Neural crest cell (in vitro differentiated cells): ENCODE measurements at regions not wholly inside any gene's neighbourhood (a gene's known extent, or its start where the extent isn't known, plus 50 kb on each side); places are given as distances from the start of the nearest gene placed in this dataset.
"Not testable (repeated sequence)": the region's sequence is repeated elsewhere in the genome, so short reads cannot be mapped to it uniquely, and the experiment has no call there.

Experiments used
- DNase-seq: peaks from one replicate; pipeline ENCODE4 v3.0.0; 2021; ENCODE audit warnings: low read depth, mixed read lengths, low spot score
- H3K27ac Mint-ChIP-seq: one replicate; pipeline ENCODE4 v1.8.0; 2021; ENCODE audit warnings: mild to moderate bottlenecking, mixed read lengths; ENCODE audit not compliant: unreplicated experiment
- H3K27me3 Mint-ChIP-seq: 2 replicates; pipeline ENCODE4 v1.8.0; 2021; ENCODE audit warnings: low read depth, mild to moderate bottlenecking, mixed read lengths
- H3K36me3 Mint-ChIP-seq: 2 replicates; pipeline ENCODE4 v1.8.0; 2021; ENCODE audit warnings: low read depth, mild to moderate bottlenecking, mixed read lengths
- H3K4me1 Mint-ChIP-seq: 2 replicates; pipeline ENCODE4 v1.8.0; 2021; ENCODE audit warnings: mixed read lengths
- H3K4me3 Mint-ChIP-seq: one replicate; pipeline ENCODE4 v1.8.0; 2021; ENCODE audit warnings: mild to moderate bottlenecking, mixed read lengths
- H3K9me3 Mint-ChIP-seq: 2 replicates; pipeline ENCODE4 v1.8.0; 2021; ENCODE audit warnings: mixed read lengths
- TF ChIP-seq, protein P1 (sequence below): fragments of 200-600 bp; sonication (generic); conservative IDR thresholded peaks from 2 replicates; pipeline ENCODE4 v1.5.0; 2021; ENCODE audit warnings: antibody characterized with exemption, mild to moderate bottlenecking

DNA sequence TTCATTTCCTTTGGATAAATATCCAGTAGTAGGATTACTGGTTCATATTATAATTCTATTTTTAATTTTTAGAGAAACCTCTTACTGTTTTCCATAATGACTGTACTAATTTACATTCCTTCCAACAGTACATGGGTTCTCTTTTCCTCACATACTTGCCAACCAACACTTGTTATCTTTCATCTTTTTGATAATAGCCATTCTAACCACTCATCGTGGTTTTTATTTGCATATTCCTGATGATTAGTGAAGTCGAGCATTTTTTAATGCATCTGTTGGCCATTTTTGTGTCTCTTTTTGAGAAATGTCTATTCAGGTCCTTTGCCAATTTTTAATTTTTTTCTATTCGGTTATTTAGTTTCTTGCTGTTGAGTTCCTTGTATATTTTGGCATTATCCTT lies 457.7 kb upstream of the PDE3A start:
- Mint-ChIP-seq H3K4me1 (peaks cover 19% of the 10 kb centered on the region), H3K27me3 (no peaks in the 10 kb centered on the region), H3K27ac (no peak overlapping the region), H3K9me3 (no peaks in the 10 kb centered on the region), H3K36me3 (no peaks in the 10 kb centered on the region), H3K4me3 (no peak overlapping the region)
- TF ChIP-seq, protein P1, sequence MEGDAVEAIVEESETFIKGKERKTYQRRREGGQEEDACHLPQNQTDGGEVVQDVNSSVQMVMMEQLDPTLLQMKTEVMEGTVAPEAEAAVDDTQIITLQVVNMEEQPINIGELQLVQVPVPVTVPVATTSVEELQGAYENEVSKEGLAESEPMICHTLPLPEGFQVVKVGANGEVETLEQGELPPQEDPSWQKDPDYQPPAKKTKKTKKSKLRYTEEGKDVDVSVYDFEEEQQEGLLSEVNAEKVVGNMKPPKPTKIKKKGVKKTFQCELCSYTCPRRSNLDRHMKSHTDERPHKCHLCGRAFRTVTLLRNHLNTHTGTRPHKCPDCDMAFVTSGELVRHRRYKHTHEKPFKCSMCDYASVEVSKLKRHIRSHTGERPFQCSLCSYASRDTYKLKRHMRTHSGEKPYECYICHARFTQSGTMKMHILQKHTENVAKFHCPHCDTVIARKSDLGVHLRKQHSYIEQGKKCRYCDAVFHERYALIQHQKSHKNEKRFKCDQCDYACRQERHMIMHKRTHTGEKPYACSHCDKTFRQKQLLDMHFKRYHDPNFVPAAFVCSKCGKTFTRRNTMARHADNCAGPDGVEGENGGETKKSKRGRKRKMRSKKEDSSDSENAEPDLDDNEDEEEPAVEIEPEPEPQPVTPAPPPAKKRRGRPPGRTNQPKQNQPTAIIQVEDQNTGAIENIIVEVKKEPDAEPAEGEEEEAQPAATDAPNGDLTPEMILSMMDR: no peak
- no peak for DNase-seq

DNA sequence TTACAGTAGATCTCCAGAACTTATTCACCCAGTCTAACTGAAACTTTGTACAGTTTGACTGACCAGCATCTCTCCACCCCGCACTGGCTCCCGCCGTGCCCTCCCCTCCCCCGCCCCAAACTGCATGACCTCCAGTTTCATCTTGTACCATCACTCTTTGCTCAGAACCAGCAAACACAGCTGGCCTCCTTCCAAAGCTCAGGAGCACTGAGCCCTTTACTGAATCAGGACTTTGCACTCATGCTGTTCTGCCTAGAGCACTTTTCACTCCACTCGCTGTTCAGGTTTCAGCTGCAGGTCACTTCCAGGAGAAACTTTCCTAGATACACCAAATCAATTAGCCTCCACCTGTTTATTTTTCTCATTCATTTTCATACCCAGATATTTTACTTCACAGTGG lies 455.3 kb upstream of the PDE3A start:
- TF ChIP-seq, protein P1: no peak
- no peaks in the 10 kb centered on the region for H3K36me3 Mint-ChIP-seq
- no peaks in the 10 kb centered on the region for H3K9me3 Mint-ChIP-seq
- no peak overlapping the region for H3K27ac Mint-ChIP-seq
- no peak overlapping the region for H3K4me3 Mint-ChIP-seq
- DNase-seq: no peak
- peaks cover 32% of the 10 kb centered on the region for H3K4me1 Mint-ChIP-seq
- H3K27me3 Mint-ChIP-seq: no peaks in the 10 kb centered on the region

DNA sequence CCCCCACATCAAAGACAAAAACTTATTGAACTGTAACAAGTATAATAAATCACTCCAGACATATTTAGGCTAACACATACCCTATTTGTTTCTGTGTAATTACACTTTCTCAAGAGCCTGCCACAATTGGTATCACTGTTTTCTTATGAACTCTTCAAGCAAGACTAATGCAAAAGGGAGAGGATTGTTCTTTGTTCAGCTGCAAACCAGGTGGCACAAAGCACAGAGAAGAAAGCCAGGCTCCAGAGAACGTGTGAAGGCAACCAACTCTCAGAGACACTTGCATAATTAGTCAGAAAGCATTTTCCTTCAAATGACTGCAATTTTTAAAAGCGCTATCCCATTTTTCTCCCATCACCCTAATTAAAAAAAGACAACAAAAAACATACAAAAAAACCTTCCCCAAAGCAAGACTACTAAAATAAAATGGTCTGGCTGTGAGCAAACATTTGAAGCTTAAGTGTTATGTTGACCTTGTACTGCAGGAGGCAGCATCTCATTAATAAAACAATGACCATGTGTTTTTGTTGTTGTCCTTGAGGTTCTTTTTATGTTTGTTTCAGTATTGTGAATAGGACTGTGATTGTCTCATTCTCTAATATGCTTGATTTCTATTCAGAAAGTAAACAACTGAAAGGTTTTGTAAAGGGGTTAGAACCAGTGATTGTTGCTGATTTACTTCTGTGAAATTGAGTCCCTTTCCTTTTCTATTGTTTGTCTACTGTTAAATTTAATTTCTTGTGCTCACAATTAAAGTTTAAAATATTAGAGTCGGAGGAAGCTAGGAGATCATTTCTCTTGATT lies 452.7 kb upstream of the PDE3A start:
- H3K9me3 Mint-ChIP-seq: no peaks in the 10 kb centered on the region
- H3K36me3 Mint-ChIP-seq: no peaks in the 10 kb centered on the region
- no peak for DNase-seq
- peak overlapping the region; percentile 4 for H3K4me3 Mint-ChIP-seq
- no peaks in the 10 kb centered on the region for H3K27me3 Mint-ChIP-seq
- H3K4me1 Mint-ChIP-seq: peaks cover 41% of the 10 kb centered on the region
- TF ChIP-seq, protein P1: peak; percentile 92
- H3K27ac Mint-ChIP-seq: peak overlapping the region; percentile 59

DNA sequence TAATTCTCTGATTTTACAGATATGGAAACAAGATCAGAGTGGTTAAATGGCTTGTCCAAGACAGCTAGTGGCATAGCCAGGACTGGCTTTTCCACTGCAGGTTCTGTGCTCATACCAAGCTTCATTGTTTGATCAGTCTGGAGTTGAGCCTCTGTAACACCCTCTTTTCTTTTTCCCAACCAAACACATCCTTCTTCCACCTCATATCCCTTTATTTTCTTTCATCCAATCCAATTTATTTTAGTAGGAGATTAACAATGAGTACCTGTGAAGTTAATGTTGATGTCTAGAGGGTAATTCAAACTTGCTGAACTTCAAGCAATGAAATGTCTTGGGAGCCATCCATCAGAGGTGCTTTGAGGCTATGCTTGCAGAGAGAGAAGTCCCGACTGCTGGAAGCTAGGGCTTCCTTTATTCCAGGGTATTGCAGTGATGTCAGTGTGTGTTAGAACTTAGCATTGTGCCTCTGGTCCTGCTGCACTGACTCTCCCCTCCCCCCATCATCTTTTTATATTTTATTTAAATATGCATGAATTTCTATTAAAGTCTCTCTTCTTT lies 452.1 kb upstream of the PDE3A start:
- no peaks in the 10 kb centered on the region for H3K27me3 Mint-ChIP-seq
- TF ChIP-seq, protein P1: no peak

DNA sequence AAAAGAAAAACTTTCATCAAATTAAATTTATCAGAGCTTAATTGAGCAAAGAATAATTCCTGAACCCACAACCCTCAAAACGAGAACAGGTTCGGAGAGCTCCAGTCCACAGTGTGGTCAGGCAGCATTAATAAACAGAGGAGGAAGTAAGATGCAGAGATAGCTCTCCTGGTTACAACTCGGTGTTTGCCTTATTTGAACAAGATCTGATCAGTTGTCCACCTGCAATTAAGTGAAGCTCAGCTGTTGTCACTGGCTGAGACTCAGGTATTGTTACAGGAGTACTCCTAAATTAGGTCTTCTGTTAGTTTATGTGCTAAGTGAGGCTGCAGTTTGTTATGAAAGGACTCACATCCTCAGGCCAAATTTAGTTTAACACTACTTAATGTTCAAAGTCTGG lies 451.4 kb upstream of the PDE3A start:
- Mint-ChIP-seq H3K36me3 (peaks cover 2% of the 10 kb centered on the region), H3K4me3 (no peak overlapping the region), H3K4me1 (peaks cover 41% of the 10 kb centered on the region), H3K27ac (no peak overlapping the region), H3K27me3 (no peaks in the 10 kb centered on the region), H3K9me3 (peaks cover 3% of the 10 kb centered on the region)
- TF ChIP-seq, protein P1: no peak
- DNase-seq: no peak

More for the DNA sequence above, 452.1 kb upstream of the PDE3A start:
- Mint-ChIP-seq H3K27ac (no peak overlapping the region), H3K9me3 (no peaks in the 10 kb centered on the region), H3K4me1 (peaks cover 41% of the 10 kb centered on the region), H3K36me3 (no peaks in the 10 kb centered on the region), H3K4me3 (no peak overlapping the region)
- DNase-seq: no peak

DNA sequence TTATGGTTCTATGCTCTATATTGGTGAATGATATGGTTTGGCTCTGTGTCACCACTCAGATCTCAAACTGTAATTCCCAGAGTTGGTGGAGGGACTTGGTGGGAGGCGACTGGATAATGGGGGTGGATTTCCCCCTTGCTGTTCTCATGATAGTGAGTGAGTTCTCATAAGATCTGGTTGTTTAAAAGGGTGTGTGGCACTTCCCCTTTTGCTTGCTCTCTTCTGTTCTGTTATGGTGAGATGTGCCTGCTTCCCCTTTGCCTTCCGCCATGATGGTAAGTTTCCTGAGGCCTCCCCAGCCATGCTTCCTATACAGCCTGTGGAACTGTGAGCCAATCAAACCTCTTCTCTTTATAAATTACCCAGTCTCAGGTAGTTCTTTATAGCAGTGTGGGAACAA lies 446.6 kb upstream of the PDE3A start:
- H3K9me3 Mint-ChIP-seq, H3K4me3 Mint-ChIP-seq, DNase-seq, H3K27me3 Mint-ChIP-seq, H3K36me3 Mint-ChIP-seq, H3K27ac Mint-ChIP-seq: not testable (repeated sequence)
- peaks cover 12% of the 10 kb centered on the region for H3K4me1 Mint-ChIP-seq
